ENCODE measurements at regions not wholly inside any gene's neighbourhood (a gene's known extent, or its start where the extent isn't known, plus 50 kb on each side); places are given as distances from the start of the nearest gene placed in this dataset.

- in situ Hi-C loops (cut with MboI; ENCODE audit: low sequenced_read_pairs) = no loop called here
Observed at GRCh38 chr21:38920631-38921398, 115.1 kb downstream of the ETS2 start.

GRCh38 chr21:38918607-38919346 lies 113.0 kb downstream of the ETS2 start:
- in situ Hi-C loops (cut with MboI; ENCODE audit: low sequenced_read_pairs) = loop anchor here (10.0 kb wide), 1 partner anchor 64 kb away; no protein-coding TSS in a partner anchor

- in situ Hi-C loops (cut with MboI; ENCODE audit: low sequenced_read_pairs) = loop anchor here (10.0 kb wide), 1 partner anchor 62 kb away; no protein-coding TSS in a partner anchor
Observed at GRCh38 chr21:38917043-38917774, 111.5 kb downstream of the ETS2 start.

GRCh38 chr21:38916214-38916964 lies 110.7 kb downstream of the ETS2 start:
- in situ Hi-C loops (cut with MboI; ENCODE audit: low sequenced_read_pairs) = loop anchor here (10.0 kb wide), 1 partner anchor 62 kb away; no protein-coding TSS in a partner anchor

- in situ Hi-C loops (cut with MboI; ENCODE audit: low sequenced_read_pairs) = loop anchor here (10.0 kb wide), 1 partner anchor 61 kb away; no protein-coding TSS in a partner anchor
Observed at GRCh38 chr21:38915546-38915945, 109.8 kb downstream of the ETS2 start.

DNA sequence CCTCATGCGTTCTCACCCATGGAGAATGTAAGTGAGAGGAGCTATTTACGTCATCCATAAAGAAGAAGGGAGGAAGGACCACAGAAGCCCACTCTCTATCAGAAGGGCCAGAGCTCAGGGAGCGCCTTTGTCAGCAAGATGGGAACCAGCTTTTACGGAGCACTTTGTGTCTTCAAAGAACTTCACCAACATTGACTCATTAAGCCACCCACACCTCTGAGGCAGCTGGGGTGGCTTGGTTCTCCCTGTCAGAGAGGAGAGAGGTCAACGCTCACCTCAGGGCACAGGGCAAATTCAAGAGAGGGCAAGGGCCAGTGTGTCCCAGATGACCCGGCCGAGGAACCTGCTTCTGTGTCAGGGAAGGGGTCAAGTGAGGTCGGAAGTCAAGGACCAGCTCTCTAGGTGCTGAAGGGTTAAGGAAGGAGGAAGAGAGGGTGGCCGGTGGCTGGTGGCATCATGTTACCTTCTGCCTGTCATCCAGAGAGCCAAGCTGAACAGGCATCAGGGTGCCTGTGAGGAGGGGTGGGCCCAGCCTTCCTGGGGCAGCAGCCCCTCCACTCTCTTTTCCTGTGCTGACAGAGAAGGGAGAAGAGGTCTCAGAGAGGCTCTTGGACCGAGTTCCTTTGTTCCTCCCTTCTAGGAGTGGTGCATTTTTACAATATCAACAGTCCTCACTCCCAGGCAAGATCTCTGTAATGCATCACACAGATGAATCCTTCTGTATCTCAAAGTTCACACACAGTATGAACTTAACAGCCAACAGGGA lies 109.0 kb downstream of the ETS2 start:
- in situ Hi-C loops (cut with MboI; ENCODE audit: low sequenced_read_pairs) = loop anchor here (10.0 kb wide), 1 partner anchor 60 kb away; no protein-coding TSS in a partner anchor

DNA sequence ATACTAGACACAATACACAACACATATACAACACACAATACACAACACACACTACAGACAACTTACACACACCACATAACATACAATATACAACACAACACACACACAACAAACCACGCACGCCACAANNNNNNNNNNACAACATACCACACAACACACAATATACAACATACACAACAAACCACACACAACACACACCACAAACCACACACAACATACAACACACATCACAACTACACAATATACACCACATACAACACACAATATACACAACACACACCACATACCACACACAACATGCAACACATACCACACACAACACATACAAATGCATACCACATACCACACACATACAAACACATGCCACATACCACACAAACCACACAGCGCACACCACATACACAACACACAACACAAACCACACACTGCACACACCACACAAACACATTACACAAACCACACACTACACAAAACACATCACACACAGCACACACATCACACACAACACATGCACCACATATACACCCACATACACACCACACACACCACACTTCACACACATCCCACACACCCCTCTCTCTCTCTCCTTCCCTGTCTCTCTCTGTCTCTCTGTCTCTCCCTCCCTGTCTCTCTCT lies 108.3 kb downstream of the ETS2 start:
- in situ Hi-C loops (cut with MboI; ENCODE audit: low sequenced_read_pairs) = loop anchor here (10.0 kb wide), 1 partner anchor 59 kb away; no protein-coding TSS in a partner anchor

DNA sequence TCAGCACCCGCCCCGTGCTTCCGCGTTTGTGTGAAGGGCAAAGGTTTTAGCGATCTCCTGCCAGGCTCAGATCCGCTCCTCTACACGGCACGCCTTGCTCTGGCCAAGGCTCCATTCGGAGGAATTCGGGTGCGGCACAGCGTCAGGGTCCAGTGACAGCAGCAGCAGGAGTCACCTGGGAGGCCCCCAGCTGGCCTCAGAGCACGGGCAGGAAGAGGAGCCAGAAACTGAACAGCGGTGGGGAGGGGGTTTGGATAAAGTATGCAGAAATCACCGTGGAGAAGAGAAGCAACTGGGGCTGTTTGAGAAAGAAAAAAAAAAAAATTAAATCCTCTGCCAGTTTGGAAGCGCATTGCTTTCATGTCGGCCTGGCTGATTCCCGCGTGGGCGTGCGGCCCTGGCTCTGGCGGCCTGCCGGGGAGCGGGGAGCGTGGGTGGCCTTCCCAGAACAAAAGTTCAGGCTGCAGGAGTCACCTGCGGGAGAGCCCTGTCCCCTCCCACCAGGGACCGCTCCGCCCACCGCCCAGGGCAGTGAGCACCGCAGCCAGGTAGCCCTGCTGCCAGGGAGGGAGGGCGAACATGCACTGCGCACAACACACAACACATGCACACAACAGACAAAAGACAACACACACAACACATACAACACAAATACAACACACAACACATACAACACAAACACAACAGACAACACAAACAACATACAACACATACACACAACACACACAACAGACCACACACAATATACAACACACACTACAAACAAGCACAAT lies 107.6 kb downstream of the ETS2 start:
- in situ Hi-C loops (cut with MboI; ENCODE audit: low sequenced_read_pairs) = loop anchor here (10.0 kb wide), 1 partner anchor 59 kb away; no protein-coding TSS in a partner anchor

DNA sequence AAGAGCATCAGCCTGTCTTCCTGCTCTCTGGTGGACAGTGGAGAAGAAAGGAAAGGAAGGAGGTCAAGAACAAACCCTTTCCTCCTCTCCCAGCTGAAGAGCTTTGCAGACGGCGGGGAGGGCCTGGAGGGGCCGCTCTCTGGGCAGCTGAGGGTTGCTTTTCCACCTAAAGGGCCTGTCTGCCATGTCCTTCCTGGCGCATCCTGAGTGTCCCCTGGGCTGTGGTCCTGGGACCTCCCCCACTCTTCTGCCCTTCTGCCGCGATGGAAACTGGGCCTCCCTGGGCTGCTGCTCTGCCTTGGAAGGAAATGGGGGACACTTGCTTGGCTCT lies 107.0 kb downstream of the ETS2 start:
- in situ Hi-C loops (cut with MboI; ENCODE audit: low sequenced_read_pairs) = loop anchor here (10.0 kb wide), 1 partner anchor 58 kb away; no protein-coding TSS in a partner anchor

DNA sequence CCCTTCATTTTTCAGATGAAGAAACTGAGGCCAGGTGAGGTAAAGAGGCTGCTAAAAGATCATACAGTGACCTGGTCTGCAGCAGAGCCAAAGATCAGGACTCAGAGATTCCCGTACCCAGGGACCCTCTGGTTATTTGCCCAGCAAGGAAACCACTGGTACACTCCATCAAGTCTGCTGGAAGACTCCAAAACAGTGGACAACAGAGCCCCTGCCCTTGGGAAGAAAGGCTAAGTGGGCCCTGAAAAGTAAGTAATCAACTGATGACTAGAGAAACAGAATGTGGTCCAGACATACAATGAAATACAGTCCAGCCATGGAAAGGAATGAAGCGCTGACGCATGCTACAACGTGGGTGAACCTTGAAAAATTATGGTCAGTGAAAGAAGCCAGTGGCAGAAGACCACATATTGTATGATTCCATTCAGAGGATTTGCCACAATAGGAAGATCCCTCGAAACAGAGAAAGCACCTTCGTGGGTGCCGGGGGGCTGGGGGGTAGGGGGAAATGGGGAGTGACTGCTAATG lies 106.4 kb downstream of the ETS2 start:
- in situ Hi-C loops (cut with MboI; ENCODE audit: low sequenced_read_pairs) = loop anchor here (10.0 kb wide), 1 partner anchor 57 kb away; no protein-coding TSS in a partner anchor

- in situ Hi-C loops (cut with MboI; ENCODE audit: low sequenced_read_pairs) = loop anchor here (10.0 kb wide), 1 partner anchor 57 kb away; no protein-coding TSS in a partner anchor
Observed at GRCh38 chr21:38911484-38912101, 105.9 kb downstream of the ETS2 start.

DNA sequence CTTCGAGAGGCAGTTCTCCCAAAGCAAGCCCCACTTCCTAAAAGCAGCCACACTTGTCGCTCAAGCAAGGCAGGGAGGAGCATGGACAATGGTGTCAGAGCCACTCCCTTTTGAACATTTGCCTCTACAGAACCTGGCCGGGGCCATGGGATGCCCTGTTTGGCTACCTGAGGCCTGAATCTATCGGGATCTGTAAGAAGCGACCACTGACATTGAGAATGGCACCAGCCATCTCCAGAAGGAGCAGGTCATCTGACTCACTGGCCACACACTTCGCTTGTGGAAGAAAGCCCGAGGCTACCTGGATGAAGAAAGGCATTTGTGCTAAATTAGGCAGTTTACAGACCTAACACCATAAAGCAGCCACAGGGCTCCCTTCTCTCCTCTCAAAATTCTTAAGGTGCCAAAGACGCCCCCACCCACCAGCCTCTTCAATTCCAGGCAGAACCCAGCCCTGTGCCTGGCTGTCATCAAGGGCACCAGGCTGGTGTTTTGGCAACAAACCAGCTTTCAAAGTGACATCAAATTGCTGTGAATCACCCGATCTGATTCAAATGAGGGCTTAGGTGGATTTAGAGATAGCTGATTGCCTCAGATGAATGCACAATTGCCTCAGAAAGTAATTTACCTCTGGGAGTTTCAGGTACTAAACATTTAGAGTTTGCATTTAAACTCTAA lies 104.8 kb downstream of the ETS2 start:
- in situ Hi-C loops (cut with MboI; ENCODE audit: low sequenced_read_pairs) = loop anchor here (10.0 kb wide), 1 partner anchor 56 kb away; no protein-coding TSS in a partner anchor

DNA sequence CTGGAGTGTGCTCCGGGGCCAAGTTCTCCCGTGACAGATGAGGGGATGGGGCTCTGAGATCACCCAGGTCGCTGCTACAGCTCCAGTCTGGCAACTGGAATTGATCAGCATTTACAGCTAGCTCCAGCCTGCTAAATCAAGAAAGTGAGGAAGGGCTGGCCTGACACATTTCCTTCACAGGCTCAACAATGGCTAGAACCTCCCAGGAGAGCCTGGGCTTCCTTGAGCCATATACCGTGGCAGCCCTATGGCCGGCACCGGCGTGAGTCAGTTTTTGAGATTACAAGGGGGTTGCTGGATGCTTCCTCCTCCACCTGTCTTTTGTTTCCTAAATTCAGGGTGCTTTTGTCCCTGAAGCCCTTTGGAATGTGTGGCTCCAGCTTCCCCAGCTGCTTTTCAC lies 104.2 kb downstream of the ETS2 start:
- in situ Hi-C loops (cut with MboI; ENCODE audit: low sequenced_read_pairs) = loop anchor here (10.0 kb wide), 1 partner anchor 55 kb away; no protein-coding TSS in a partner anchor

DNA sequence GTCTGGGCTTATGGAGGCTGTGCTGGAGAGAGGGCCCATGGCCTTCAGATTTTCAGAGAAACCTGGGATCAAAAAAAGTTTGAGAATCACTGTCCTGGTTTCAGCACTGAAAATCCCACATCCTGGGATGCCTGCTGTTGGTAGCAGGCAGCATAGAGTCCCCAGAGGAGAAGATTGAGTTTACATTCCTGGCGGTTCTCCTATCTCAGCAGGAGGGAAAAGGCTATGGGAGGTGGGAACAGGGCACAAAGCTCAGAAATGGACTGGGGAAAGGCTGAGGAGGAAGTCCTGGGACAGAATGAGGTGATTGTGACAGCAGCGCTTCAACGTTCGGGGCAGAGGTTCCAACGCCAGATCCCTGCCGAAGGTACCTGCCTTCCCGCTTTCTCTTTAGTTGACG lies 103.4 kb downstream of the ETS2 start:
- in situ Hi-C loops (cut with MboI; ENCODE audit: low sequenced_read_pairs) = no loop called here

DNA sequence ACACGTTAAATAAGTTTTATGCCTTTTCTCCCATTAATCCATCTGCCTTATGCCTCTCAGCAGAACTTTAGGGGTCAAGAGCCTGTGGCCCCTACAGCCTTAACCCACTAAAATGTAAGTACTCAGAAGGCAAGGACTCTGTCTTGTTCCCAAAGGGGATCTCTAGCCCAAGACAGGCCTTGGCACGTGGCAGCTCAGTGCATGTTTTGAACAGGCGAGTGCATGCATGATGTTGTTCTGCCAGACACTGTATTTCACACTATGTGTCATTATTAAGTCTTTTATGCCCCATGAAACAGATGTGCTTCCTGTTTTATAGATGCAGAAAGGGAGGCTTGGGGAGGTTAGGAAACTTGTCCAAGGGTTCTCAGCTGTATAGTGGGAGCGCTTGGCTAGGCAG lies 102.8 kb downstream of the ETS2 start:
- in situ Hi-C loops (cut with MboI; ENCODE audit: low sequenced_read_pairs) = no loop called here

DNA sequence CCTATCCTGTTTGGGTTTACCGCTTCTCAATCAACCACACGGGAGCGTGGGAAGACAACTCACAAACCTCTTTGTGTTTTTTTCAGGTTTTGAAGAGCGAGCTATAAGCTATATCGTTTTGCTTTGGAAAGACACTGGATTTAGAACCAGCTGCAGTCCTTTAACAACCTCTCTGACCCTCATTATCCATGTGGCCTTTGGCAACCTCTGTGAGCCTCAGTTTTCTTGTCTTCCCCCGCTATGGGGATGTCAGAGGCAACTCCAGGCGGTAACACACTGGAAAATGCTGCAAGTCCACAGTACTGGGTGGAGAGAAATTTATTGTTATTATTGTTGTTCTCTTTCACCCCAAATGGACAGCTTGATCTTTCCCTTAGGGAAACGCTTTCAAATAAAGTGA lies 100.0 kb downstream of the ETS2 start:
- in situ Hi-C loops (cut with MboI; ENCODE audit: low sequenced_read_pairs) = no loop called here

- in situ Hi-C loops (cut with MboI; ENCODE audit: low sequenced_read_pairs) = no loop called here
Observed at GRCh38 chr21:38905328-38905727, 99.6 kb downstream of the ETS2 start.
